CD14-positive monocyte (primary cell): ENCODE measurements at regions not wholly inside any gene's neighbourhood (a gene's known extent, or its start where the extent isn't known, plus 50 kb on each side); places are given as distances from the start of the nearest gene placed in this dataset.

Experiments
- DNase-seq, 3 donors: peaks; one replicate each; pipeline ENCODE4 v3.0.0-alpha.2; 2011 to 2022
- H2AFZ ChIP-seq: 2 replicates; pipeline ENCODE4 v1.6.0; 2012; ENCODE audit warnings: mild to moderate bottlenecking, low read depth, low read length, inconsistent platforms; ENCODE audit not compliant: insufficient read depth, poor library complexity, severe bottlenecking
- H3K27ac ChIP-seq, 2 donors: 1 replicate in 1 of 2; 2 replicates in 1 of 2; pipeline ENCODE4 v1.5.1; 2012 to 2013; ENCODE audit warnings: low read length in 2 of 2, control low read depth in 1 of 2, inconsistent platforms in 1 of 2, low read depth in 1 of 2, mild to moderate bottlenecking in 1 of 2
- H3K27me3 ChIP-seq, 2 donors: one replicate each; pipeline versions ENCODE4 v1.6.0 to v1.6.1; 2011 to 2013; ENCODE audit warnings: low read length in 2 of 2; ENCODE audit not compliant: control insufficient read depth in 2 of 2, insufficient read depth in 2 of 2
- H3K36me3 ChIP-seq, 2 donors: replicated peaks in 1 of 2; 1 replicate in 1 of 2; 2 replicates in 1 of 2; pipeline versions ENCODE4 v1.5.1 to v1.6.1; 2012 to 2013; ENCODE audit warnings: low read length in 2 of 2, control low read depth in 1 of 2, inconsistent platforms in 1 of 2, mild to moderate bottlenecking in 1 of 2; ENCODE audit not compliant: insufficient read depth in 2 of 2, control insufficient read depth in 1 of 2
- H3K4me1 ChIP-seq, 2 donors: 1 replicate in 1 of 2; 2 replicates in 1 of 2; pipeline versions ENCODE4 v1.5.1 to v1.6.1; 2012 to 2013; ENCODE audit warnings: low read length in 2 of 2, control low read depth in 1 of 2, inconsistent platforms in 1 of 2, mild to moderate bottlenecking in 1 of 2, moderate library complexity in 1 of 2; ENCODE audit not compliant: insufficient read depth in 2 of 2, control insufficient read depth in 1 of 2
- H3K4me2 ChIP-seq: replicated peaks from 2 replicates; pipeline ENCODE3; 2012; ENCODE audit warnings: low read length, moderate library complexity, mild to moderate bottlenecking; ENCODE audit not compliant: poor library complexity, severe bottlenecking; ENCODE audit errors: extremely low read depth
- H3K4me3 ChIP-seq, 3 experiments: fragments of 200-600 bp in 1 of 3; sonication (generic) in 1 of 3; replicated peaks in 1 of 3; 1 replicate in 2 of 3; 2 replicates in 1 of 3; pipeline ENCODE4 v1.5.1; 2011 to 2013; ENCODE audit warnings: low read length in 3 of 3, mild to moderate bottlenecking in 3 of 3, control low read depth in 2 of 3, low read depth in 2 of 3, inconsistent platforms in 1 of 3, moderate library complexity in 1 of 3
- H3K79me2 ChIP-seq: 2 replicates; pipeline ENCODE4 v1.6.0; 2012; ENCODE audit warnings: mild to moderate bottlenecking, control low read depth, inconsistent platforms, low read length, moderate library complexity; ENCODE audit not compliant: insufficient read depth
- H3K9ac ChIP-seq: 2 replicates; pipeline ENCODE4 v1.6.0; 2017; ENCODE audit warnings: low read length, mild to moderate bottlenecking; ENCODE audit not compliant: insufficient read depth, poor library complexity, severe bottlenecking
- H3K9me3 ChIP-seq, 2 donors: replicated peaks in 1 of 2; 1 replicate in 1 of 2; 2 replicates in 1 of 2; pipeline versions ENCODE4 v1.5.1 to v1.6.1; 2012 to 2013; ENCODE audit warnings: low read length in 2 of 2, control low read depth in 1 of 2; ENCODE audit not compliant: control insufficient read depth in 1 of 2, insufficient read depth in 1 of 2
- H4K20me1 ChIP-seq: 2 replicates; pipeline ENCODE4 v1.6.0; 2012; ENCODE audit warnings: mild to moderate bottlenecking, low read length, control low read depth, moderate library complexity; ENCODE audit not compliant: insufficient read depth
- H3K27ac Mint-ChIP-seq, 7 donors: one replicate each; pipeline ENCODE4 v1.8.0; 2020; ENCODE audit warnings: mild to moderate bottlenecking in 7 of 7, mixed read lengths in 7 of 7, moderate library complexity in 6 of 7, inconsistent platforms in 2 of 7
- H3K27me3 Mint-ChIP-seq, 3 donors: one replicate each; pipeline ENCODE4 v1.8.0; 2021 to 2022; ENCODE audit warnings: low read depth in 3 of 3, mild to moderate bottlenecking in 3 of 3, mixed read lengths in 3 of 3, moderate library complexity in 3 of 3, inconsistent platforms in 1 of 3
- H3K36me3 Mint-ChIP-seq, 2 donors: one replicate each; pipeline ENCODE4 v1.8.0; 2020; ENCODE audit warnings: mixed read lengths in 2 of 2, inconsistent platforms in 1 of 2, mild to moderate bottlenecking in 1 of 2
- H3K4me1 Mint-ChIP-seq: one replicate; pipeline ENCODE4 v1.8.0; 2020; ENCODE audit warnings: mild to moderate bottlenecking, mixed read lengths
- H3K4me3 Mint-ChIP-seq, 2 donors: one replicate each; pipeline ENCODE4 v1.8.0; 2020; ENCODE audit warnings: mild to moderate bottlenecking in 2 of 2, mixed read lengths in 2 of 2, moderate library complexity in 1 of 2
- H3K9me3 Mint-ChIP-seq, 7 donors: one replicate each; pipeline ENCODE4 v1.8.0; 2020 to 2022; ENCODE audit warnings: mixed read lengths in 7 of 7, mild to moderate bottlenecking in 6 of 7, moderate library complexity in 6 of 7, inconsistent platforms in 2 of 7
- WGBS: methylation state at CpG from one replicate; pipeline ENCODE4 v1.1.5; 2013; ENCODE audit warnings: missing lambda C conversion rate; ENCODE audit not compliant: insufficient coverage; 5-methylcytosine and 5-hydroxymethylcytosine counted together
- intact Hi-C, 2 donors: fragments of 100-400 bp; cut with micrococcal nuclease; formaldehyde crosslinking; loops; one replicate each; pipeline versions ENCODE4 v1.15.0 to v1.15.1; 2023
- TF ChIP-seq, protein P1 (sequence below): fragments of 200-600 bp; IDR thresholded peaks from one replicate; pipeline ENCODE4 v1.8.0; 2022; ENCODE audit warnings: antibody characterized with exemption, mild to moderate bottlenecking

DNA sequence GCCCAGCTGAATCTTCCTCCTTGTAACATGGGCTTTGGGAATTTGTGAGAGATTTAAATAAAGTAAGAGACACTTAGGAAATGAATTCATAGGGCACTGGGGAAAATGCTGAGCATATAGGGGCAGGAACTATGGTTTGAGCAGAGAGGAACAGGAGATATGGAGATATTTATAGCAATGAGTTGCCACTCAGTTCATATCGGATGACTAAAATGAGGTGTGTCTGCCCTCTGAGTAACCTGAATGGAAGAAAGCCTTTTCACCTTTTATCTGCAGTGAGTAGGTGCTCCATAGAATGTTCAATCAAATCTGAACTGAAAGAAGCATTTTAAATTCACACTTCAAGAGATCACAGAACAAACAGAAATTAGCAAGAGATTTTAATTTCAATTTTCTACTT lies 105.7 kb downstream of the CEP44 start:
- Histone ChIP-seq H3K27me3 (no peaks in the 10 kb centered on the region), H3K4me1 (no peaks in the 10 kb centered on the region), H3K9me3 (no peaks in the 10 kb centered on the region), H3K79me2 (no peaks in the 10 kb centered on the region), H3K4me2 (no peak overlapping the region), H4K20me1 (no peaks in the 10 kb centered on the region), H3K27ac (no peak overlapping the region), H2AFZ (no peak overlapping the region), H3K36me3 (no peaks in the 10 kb centered on the region), H3K9ac (no peak overlapping the region), H3K4me3 (no peak overlapping the region)
- intact Hi-C loops = no loop called here
- WGBS = 80% methylated on average over 1 of the region's 1 CpG
- no peak overlapping the region for H3K27ac Mint-ChIP-seq
- H3K27me3 Mint-ChIP-seq = peaks cover 0 to 4% (median 0%) of the 10 kb centered on the region in 3 donors
- DNase-seq = no peak
- TF ChIP-seq, protein P1, sequence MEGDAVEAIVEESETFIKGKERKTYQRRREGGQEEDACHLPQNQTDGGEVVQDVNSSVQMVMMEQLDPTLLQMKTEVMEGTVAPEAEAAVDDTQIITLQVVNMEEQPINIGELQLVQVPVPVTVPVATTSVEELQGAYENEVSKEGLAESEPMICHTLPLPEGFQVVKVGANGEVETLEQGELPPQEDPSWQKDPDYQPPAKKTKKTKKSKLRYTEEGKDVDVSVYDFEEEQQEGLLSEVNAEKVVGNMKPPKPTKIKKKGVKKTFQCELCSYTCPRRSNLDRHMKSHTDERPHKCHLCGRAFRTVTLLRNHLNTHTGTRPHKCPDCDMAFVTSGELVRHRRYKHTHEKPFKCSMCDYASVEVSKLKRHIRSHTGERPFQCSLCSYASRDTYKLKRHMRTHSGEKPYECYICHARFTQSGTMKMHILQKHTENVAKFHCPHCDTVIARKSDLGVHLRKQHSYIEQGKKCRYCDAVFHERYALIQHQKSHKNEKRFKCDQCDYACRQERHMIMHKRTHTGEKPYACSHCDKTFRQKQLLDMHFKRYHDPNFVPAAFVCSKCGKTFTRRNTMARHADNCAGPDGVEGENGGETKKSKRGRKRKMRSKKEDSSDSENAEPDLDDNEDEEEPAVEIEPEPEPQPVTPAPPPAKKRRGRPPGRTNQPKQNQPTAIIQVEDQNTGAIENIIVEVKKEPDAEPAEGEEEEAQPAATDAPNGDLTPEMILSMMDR = no peak
- peaks cover 0 to 7% (median 4%) of the 10 kb centered on the region in 7 donors for H3K9me3 Mint-ChIP-seq
- no peak overlapping the region for H3K4me3 Mint-ChIP-seq
- no peaks in the 10 kb centered on the region for H3K36me3 Mint-ChIP-seq
- H3K4me1 Mint-ChIP-seq = no peaks in the 10 kb centered on the region

DNA sequence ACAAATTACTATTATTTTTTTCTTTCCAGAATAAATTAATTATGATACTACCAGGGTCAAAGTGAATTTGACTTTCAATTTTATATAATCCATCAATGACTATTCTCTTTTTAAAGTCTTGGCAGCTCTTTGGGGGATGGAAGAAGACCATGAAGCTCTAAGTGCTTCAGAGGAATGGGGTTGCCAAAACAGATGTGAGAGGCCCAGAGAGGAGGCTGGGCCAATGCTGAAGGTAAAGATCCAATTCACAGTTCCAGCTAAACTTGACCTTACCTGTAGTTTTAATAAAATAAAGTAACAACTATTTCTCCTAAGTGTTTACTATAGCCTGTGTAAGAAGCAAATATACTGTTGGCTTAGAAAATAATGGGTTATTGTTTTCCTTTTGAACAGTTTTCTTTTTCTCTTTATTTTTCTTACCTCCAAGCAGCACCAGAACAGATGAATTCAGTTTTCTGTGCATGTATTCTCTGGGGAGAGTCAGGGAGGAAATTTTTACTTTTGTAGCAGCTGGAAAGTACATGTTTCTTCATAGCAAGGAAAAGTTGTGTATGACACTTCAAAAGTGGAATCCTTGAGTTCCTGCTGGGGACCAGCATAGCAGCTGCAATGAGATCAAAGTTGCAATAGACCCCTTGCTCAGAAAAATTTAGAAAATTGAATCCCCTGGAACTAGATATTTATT lies 104.9 kb downstream of the CEP44 start:
- no peak for DNase-seq
- H3K9ac ChIP-seq = no peak overlapping the region
- H4K20me1 ChIP-seq = no peaks in the 10 kb centered on the region
- H3K27ac Mint-ChIP-seq = no peak overlapping the region
- H3K4me3 Mint-ChIP-seq = no peak overlapping the region
- no peaks in the 10 kb centered on the region for H3K4me1 Mint-ChIP-seq
- H3K4me2 ChIP-seq = no peak overlapping the region
- no peaks in the 10 kb centered on the region for H3K36me3 Mint-ChIP-seq
- no peak overlapping the region for H3K27ac ChIP-seq
- peaks cover 0 to 7% (median 4%) of the 10 kb centered on the region in 7 donors for H3K9me3 Mint-ChIP-seq
- H3K79me2 ChIP-seq = no peaks in the 10 kb centered on the region
- H3K4me1 ChIP-seq = no peaks in the 10 kb centered on the region
- H3K27me3 Mint-ChIP-seq = peaks cover 0 to 4% (median 0%) of the 10 kb centered on the region in 3 donors
- no peaks in the 10 kb centered on the region for H3K36me3 ChIP-seq
- H2AFZ ChIP-seq = no peak overlapping the region
- no peaks in the 10 kb centered on the region for H3K9me3 ChIP-seq
- H3K27me3 ChIP-seq = no peaks in the 10 kb centered on the region
- intact Hi-C loops = no loop called here
- TF ChIP-seq, protein P1 = no peak
- no peak overlapping the region for H3K4me3 ChIP-seq
